ENCODE measurements at regions not wholly inside any gene's neighbourhood (a gene's known extent, or its start where the extent isn't known, plus 50 kb on each side); places are given as distances from the start of the nearest gene placed in this dataset.

GRCh38 chr1:207239874-207240273 lies 81.6 kb upstream of the CD55 start:
- no peak for TF ChIP-seq CTCF (IDR thresholded peaks at IDR 0.05)
- no peak for TF ChIP-seq POLR2A (IDR thresholded peaks at IDR 0.05)
